Type B pancreatic cell (in vitro differentiated cells): ENCODE measurements at regions not wholly inside any gene's neighbourhood (a gene's known extent, or its start where the extent isn't known, plus 50 kb on each side); places are given as distances from the start of the nearest gene placed in this dataset.

Experiments
- DNase-seq: peaks from one replicate; pipeline ENCODE4 v3.0.0; 2021; ENCODE audit warnings: mixed read lengths; ENCODE audit not compliant: unreplicated experiment; ENCODE audit errors: extremely low spot score
- H3K27ac Mint-ChIP-seq: 2 replicates; pipeline ENCODE4 v1.8.0; 2021; ENCODE audit warnings: mild to moderate bottlenecking, mixed read lengths
- H3K27me3 Mint-ChIP-seq: 2 replicates; pipeline ENCODE4 v1.8.0; 2021; ENCODE audit warnings: mixed read lengths
- H3K36me3 Mint-ChIP-seq: 2 replicates; pipeline ENCODE4 v1.8.0; 2021; ENCODE audit warnings: mixed read lengths
- H3K4me1 Mint-ChIP-seq: one replicate; pipeline ENCODE4 v1.8.0; 2021; ENCODE audit warnings: mixed read lengths; ENCODE audit not compliant: unreplicated experiment
- H3K4me3 Mint-ChIP-seq: 2 replicates; pipeline ENCODE4 v1.8.0; 2021; ENCODE audit warnings: mild to moderate bottlenecking, mixed read lengths
- H3K9me3 Mint-ChIP-seq: 2 replicates; pipeline ENCODE4 v1.8.0; 2021; ENCODE audit warnings: mixed read lengths
- CTCF ChIP-seq: fragments of 200-600 bp; sonication (generic); conservative IDR thresholded peaks from 2 replicates; pipeline ENCODE4 v1.5.0; 2021; ENCODE audit warnings: antibody characterized with exemption, mild to moderate bottlenecking

GRCh38 chr6:168223150-168223549 lies 96.4 kb downstream of the DACT2 start:
- Mint-ChIP-seq H3K9me3 (no peaks in the 10 kb centered on the region), H3K4me1 (peaks cover 31% of the 10 kb centered on the region), H3K4me3 (no peak overlapping the region), H3K27ac (no peak overlapping the region), H3K36me3 (no peaks in the 10 kb centered on the region), H3K27me3 (peaks cover 1% of the 10 kb centered on the region)
- no peak for DNase-seq
- TF ChIP-seq CTCF, result no peak

GRCh38 chr6:168222115-168223043 lies 97.2 kb downstream of the DACT2 start:
- no peak for DNase-seq

GRCh38 chr6:168221497-168222079 lies 98.0 kb downstream of the DACT2 start:
- TF ChIP-seq CTCF, result no peak
- DNase-seq, result no peak
- Mint-ChIP-seq H3K27ac (no peak overlapping the region), H3K4me1 (peaks cover 28% of the 10 kb centered on the region), H3K36me3 (no peaks in the 10 kb centered on the region), H3K9me3 (no peaks in the 10 kb centered on the region), H3K4me3 (no peak overlapping the region), H3K27me3 (peaks cover 6% of the 10 kb centered on the region)

More at GRCh38 chr6:168222115-168223043, 97.2 kb downstream of the DACT2 start:
- H3K27me3 Mint-ChIP-seq, result peaks cover 3% of the 10 kb centered on the region
- no peak overlapping the region for H3K4me3 Mint-ChIP-seq
- no peaks in the 10 kb centered on the region for H3K9me3 Mint-ChIP-seq
- no peak overlapping the region for H3K27ac Mint-ChIP-seq
- no peaks in the 10 kb centered on the region for H3K36me3 Mint-ChIP-seq
- TF ChIP-seq CTCF, result no peak
- H3K4me1 Mint-ChIP-seq, result peaks cover 29% of the 10 kb centered on the region

- Mint-ChIP-seq H3K27ac (no peak overlapping the region), H3K4me3 (no peak overlapping the region), H3K9me3 (no peaks in the 10 kb centered on the region), H3K27me3 (peaks cover 8% of the 10 kb centered on the region), H3K4me1 (peaks cover 29% of the 10 kb centered on the region), H3K36me3 (no peaks in the 10 kb centered on the region)
- no peak for DNase-seq
- no peak for TF ChIP-seq CTCF
Observed at GRCh38 chr6:168221000-168221399, 98.6 kb downstream of the DACT2 start.

GRCh38 chr6:168219804-168220203 lies 99.8 kb downstream of the DACT2 start:
- Mint-ChIP-seq H3K4me3 (no peak overlapping the region), H3K9me3 (no peaks in the 10 kb centered on the region), H3K36me3 (no peaks in the 10 kb centered on the region), H3K27ac (no peak overlapping the region), H3K27me3 (peaks cover 15% of the 10 kb centered on the region), H3K4me1 (peaks cover 33% of the 10 kb centered on the region)
- DNase-seq, result no peak
- no peak for TF ChIP-seq CTCF
